ENCODE measurements at regions not wholly inside any gene's neighbourhood (a gene's known extent, or its start where the extent isn't known, plus 50 kb on each side); places are given as distances from the start of the nearest gene placed in this dataset.

GRCh38 chr10:31262672-31263071 lies 56.3 kb upstream of the ZEB1 start:
- TF ChIP-seq CTCF (IDR thresholded peaks at IDR 0.05) (no peak), POLR2A (IDR thresholded peaks at IDR 0.05) (no peak)

All from adrenal gland (tissue), 5 donors.